Loucy (cell line): ENCODE measurements at regions not wholly inside any gene's neighbourhood (a gene's known extent, or its start where the extent isn't known, plus 50 kb on each side); places are given as distances from the start of the nearest gene placed in this dataset.

Experiments
- EZH2phosphoT487 ChIP-seq: fragments of 200-600 bp; IDR thresholded peaks from 2 replicates; pipeline ENCODE4 v1.6.1; 2018; ENCODE audit warnings: antibody characterized with exemption, mild to moderate bottlenecking, moderate library complexity, borderline replicate concordance
- TF ChIP-seq, protein P1 (sequence below): fragments of 200-600 bp; sonication (generic); conservative IDR thresholded peaks from 2 replicates; pipeline ENCODE4 v1.5.1; 2014; ENCODE audit warnings: mild to moderate bottlenecking, antibody characterized with exemption, low read length

- TF ChIP-seq, protein P1, sequence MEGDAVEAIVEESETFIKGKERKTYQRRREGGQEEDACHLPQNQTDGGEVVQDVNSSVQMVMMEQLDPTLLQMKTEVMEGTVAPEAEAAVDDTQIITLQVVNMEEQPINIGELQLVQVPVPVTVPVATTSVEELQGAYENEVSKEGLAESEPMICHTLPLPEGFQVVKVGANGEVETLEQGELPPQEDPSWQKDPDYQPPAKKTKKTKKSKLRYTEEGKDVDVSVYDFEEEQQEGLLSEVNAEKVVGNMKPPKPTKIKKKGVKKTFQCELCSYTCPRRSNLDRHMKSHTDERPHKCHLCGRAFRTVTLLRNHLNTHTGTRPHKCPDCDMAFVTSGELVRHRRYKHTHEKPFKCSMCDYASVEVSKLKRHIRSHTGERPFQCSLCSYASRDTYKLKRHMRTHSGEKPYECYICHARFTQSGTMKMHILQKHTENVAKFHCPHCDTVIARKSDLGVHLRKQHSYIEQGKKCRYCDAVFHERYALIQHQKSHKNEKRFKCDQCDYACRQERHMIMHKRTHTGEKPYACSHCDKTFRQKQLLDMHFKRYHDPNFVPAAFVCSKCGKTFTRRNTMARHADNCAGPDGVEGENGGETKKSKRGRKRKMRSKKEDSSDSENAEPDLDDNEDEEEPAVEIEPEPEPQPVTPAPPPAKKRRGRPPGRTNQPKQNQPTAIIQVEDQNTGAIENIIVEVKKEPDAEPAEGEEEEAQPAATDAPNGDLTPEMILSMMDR = no peak
- no peak for TF ChIP-seq EZH2phosphoT487
Measured at GRCh38 chr5:165370233-165370632, 1864.8 kb downstream of the MAT2B start.
